ENCODE measurements at regions not wholly inside any gene's neighbourhood (a gene's known extent, or its start where the extent isn't known, plus 50 kb on each side); places are given as distances from the start of the nearest gene placed in this dataset.

GRCh38 chr11:70020336-70021214 lies 57.5 kb upstream of the ANO1 start:
- Histone ChIP-seq H3K9me3 (no peaks in the 10 kb centered on the region), H3K4me3 (ENCODE audit: low read depth, low read length) (no peak overlapping the region), H3K27me3 (no peaks in the 10 kb centered on the region), H3K36me3 (no peaks in the 10 kb centered on the region), H3K4me1 (no peaks in the 10 kb centered on the region)
- TF ChIP-seq CTCF (IDR thresholded peaks at IDR 0.05; ENCODE audit: low read depth, low read length), result no peak
- no peak for DNase-seq

GRCh38 chr11:70021586-70021985 lies 56.5 kb upstream of the ANO1 start:
- no peak for TF ChIP-seq CTCF (IDR thresholded peaks at IDR 0.05; ENCODE audit: low read depth, low read length)
- no peak for DNase-seq

GRCh38 chr11:70024036-70024772 lies 53.9 kb upstream of the ANO1 start:
- no peaks in the 10 kb centered on the region for H3K9me3 ChIP-seq
- no peak overlapping the region for H3K4me3 ChIP-seq (ENCODE audit: low read depth, low read length)
- no peaks in the 10 kb centered on the region for H3K36me3 ChIP-seq
- no peaks in the 10 kb centered on the region for H3K4me1 ChIP-seq
- no peaks in the 10 kb centered on the region for H3K27me3 ChIP-seq
- TF ChIP-seq CTCF (IDR thresholded peaks at IDR 0.05; ENCODE audit: low read depth, low read length), result no peak
- no peak for DNase-seq

More at GRCh38 chr11:70021586-70021985, 56.5 kb upstream of the ANO1 start:
- H3K36me3 ChIP-seq, result no peaks in the 10 kb centered on the region
- no peaks in the 10 kb centered on the region for H3K4me1 ChIP-seq
- no peaks in the 10 kb centered on the region for H3K9me3 ChIP-seq
- H3K4me3 ChIP-seq (ENCODE audit: low read depth, low read length), result no peak overlapping the region
- no peaks in the 10 kb centered on the region for H3K27me3 ChIP-seq

GRCh38 chr11:70024773-70025045 lies 53.4 kb upstream of the ANO1 start:
- Histone ChIP-seq H3K4me1 (no peaks in the 10 kb centered on the region), H3K36me3 (no peaks in the 10 kb centered on the region), H3K9me3 (no peaks in the 10 kb centered on the region), H3K27me3 (no peaks in the 10 kb centered on the region), H3K4me3 (ENCODE audit: low read depth, low read length) (no peak overlapping the region)
- no peak for TF ChIP-seq CTCF (IDR thresholded peaks at IDR 0.05; ENCODE audit: low read depth, low read length)
- DNase-seq, result no peak

GRCh38 chr11:70025308-70025707 lies 52.8 kb upstream of the ANO1 start:
- no peak for DNase-seq
- Histone ChIP-seq H3K27me3 (no peaks in the 10 kb centered on the region), H3K4me3 (ENCODE audit: low read depth, low read length) (no peak overlapping the region), H3K4me1 (no peaks in the 10 kb centered on the region), H3K36me3 (no peaks in the 10 kb centered on the region), H3K9me3 (no peaks in the 10 kb centered on the region)
- TF ChIP-seq CTCF (IDR thresholded peaks at IDR 0.05; ENCODE audit: low read depth, low read length), result no peak

GRCh38 chr11:70026012-70026411 lies 52.1 kb upstream of the ANO1 start:
- DNase-seq, result no peak
- no peaks in the 10 kb centered on the region for H3K4me1 ChIP-seq
- no peak overlapping the region for H3K4me3 ChIP-seq (ENCODE audit: low read depth, low read length)
- no peaks in the 10 kb centered on the region for H3K27me3 ChIP-seq
- no peaks in the 10 kb centered on the region for H3K36me3 ChIP-seq
- H3K9me3 ChIP-seq, result no peaks in the 10 kb centered on the region
- TF ChIP-seq CTCF (IDR thresholded peaks at IDR 0.05; ENCODE audit: low read depth, low read length), result no peak
